ENCODE measurements at regions not wholly inside any gene's neighbourhood (a gene's known extent, or its start where the extent isn't known, plus 50 kb on each side); places are given as distances from the start of the nearest gene placed in this dataset.
"Not testable (repeated sequence)": the region's sequence is repeated elsewhere in the genome, so short reads cannot be mapped to it uniquely, and the experiment has no call there.

DNA sequence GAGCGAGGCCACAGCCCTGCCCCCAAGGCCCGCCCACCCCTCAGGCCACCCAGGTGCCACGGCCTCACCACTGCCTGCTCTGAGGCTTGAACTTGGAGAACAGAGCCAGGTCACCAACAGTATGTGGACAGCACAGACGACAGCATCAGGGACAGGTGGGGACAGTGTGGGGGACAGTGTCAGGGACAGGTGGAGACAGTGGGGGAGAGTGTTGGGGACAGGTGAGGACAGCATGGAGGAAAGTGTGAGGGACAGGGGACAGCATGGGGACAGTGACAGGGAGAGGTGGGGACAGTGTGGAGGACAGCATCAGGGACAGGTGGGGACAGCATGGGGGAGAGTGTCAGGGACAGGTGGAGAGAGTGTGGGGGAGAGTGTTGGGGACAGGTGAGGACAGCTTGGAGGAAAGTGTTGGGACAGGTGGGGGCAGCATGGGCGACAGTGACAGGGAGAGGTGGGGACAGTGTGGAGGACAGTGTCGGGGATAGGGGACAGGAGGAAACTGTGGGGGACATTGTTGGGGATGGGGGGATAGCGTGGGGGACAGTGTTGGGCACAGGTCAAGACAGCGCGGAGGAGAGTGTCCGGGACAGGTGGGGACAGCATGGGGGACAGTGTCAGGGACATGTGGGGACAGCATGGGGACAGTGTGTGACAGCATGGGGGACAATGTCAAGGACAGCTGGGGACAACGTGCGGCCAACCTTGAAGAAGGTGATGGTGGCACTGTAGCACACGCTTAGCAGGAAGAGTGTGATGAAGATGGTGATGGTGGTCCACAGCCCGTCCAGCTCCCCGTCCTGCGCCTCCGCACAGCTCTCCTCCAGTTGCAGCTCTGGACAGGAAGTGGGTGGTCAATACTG lies 114.9 kb downstream of the TMEM121 start:
- Histone ChIP-seq H3K4me1 (ENCODE audit: control insufficient read depth, extremely low read depth, insufficient read depth, low read length) (no peaks in the 10 kb centered on the region), H3K27ac (ENCODE audit: insufficient read depth, low read length) (no peak overlapping the region), H3K9ac (ENCODE audit: insufficient read depth, low read length) (no peak overlapping the region), H3K36me3 (ENCODE audit: control insufficient read depth, insufficient read depth, low read length) (no peaks in the 10 kb centered on the region), H3K79me2 (ENCODE audit: control insufficient read depth, insufficient read depth, low read length) (no peaks in the 10 kb centered on the region), H2AFZ (ENCODE audit: low read length) (no peak overlapping the region), H4K20me1 (ENCODE audit: control insufficient read depth, extremely low read depth, insufficient read depth, low read length) (no peaks in the 10 kb centered on the region), H3K4me3 (replicated peaks in 1 of 4; ENCODE audit: control extremely low read depth in 1 of 4, insufficient read depth in 1 of 4, low read depth in 3 of 4, low read length in 4 of 4) (no peak overlapping the region), H3K9me3 (ENCODE audit: control insufficient read depth, insufficient read depth, low read depth, low read length) (peaks cover 2% of the 10 kb centered on the region), H3K4me2 (ENCODE audit: extremely low read depth, insufficient read depth, low read length) (no peak overlapping the region), H3K27me3 (ENCODE audit: control insufficient read depth, insufficient read depth, low read length) (no peaks in the 10 kb centered on the region)
- DNase-seq (ENCODE audit: low read depth in 2 of 2) = no peak
- TF ChIP-seq, protein P1, sequence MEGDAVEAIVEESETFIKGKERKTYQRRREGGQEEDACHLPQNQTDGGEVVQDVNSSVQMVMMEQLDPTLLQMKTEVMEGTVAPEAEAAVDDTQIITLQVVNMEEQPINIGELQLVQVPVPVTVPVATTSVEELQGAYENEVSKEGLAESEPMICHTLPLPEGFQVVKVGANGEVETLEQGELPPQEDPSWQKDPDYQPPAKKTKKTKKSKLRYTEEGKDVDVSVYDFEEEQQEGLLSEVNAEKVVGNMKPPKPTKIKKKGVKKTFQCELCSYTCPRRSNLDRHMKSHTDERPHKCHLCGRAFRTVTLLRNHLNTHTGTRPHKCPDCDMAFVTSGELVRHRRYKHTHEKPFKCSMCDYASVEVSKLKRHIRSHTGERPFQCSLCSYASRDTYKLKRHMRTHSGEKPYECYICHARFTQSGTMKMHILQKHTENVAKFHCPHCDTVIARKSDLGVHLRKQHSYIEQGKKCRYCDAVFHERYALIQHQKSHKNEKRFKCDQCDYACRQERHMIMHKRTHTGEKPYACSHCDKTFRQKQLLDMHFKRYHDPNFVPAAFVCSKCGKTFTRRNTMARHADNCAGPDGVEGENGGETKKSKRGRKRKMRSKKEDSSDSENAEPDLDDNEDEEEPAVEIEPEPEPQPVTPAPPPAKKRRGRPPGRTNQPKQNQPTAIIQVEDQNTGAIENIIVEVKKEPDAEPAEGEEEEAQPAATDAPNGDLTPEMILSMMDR (conservative IDR thresholded peaks at IDR 0.05 in 1 of 2, IDR thresholded peaks at IDR 0.05 in 1 of 2; ENCODE audit: low read depth in 1 of 2, low read length in 2 of 2) = no peak
- TF ChIP-seq EZH2 (IDR thresholded peaks at IDR 0.05; ENCODE audit: low read length, missing control alignments) = no peak

DNA sequence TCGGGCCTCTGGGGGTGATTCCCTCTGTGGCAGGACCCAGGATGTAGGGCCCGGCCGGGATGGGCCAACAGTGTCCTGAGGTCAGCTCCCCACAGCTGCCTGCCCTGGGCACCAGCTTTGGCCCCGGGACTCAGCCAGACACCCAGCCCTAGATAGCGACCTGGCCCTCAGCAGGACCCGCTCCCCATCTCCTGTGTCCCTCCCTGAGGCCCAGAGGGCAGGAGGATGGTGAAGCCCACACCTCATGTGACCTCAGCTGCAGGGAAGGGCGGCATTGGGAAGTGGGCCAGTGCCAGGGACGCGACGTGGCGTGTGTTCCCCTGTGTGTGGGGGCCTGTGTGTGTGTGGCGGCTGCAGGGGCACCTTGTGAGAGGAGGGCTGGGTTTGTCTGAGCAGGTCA lies 115.6 kb downstream of the TMEM121 start:
- H3K9me3 ChIP-seq (ENCODE audit: control insufficient read depth, insufficient read depth, low read depth, low read length); H4K20me1 ChIP-seq (ENCODE audit: control insufficient read depth, extremely low read depth, insufficient read depth, low read length); H3K27me3 ChIP-seq (ENCODE audit: control insufficient read depth, insufficient read depth, low read length): not testable (repeated sequence)

DNA sequence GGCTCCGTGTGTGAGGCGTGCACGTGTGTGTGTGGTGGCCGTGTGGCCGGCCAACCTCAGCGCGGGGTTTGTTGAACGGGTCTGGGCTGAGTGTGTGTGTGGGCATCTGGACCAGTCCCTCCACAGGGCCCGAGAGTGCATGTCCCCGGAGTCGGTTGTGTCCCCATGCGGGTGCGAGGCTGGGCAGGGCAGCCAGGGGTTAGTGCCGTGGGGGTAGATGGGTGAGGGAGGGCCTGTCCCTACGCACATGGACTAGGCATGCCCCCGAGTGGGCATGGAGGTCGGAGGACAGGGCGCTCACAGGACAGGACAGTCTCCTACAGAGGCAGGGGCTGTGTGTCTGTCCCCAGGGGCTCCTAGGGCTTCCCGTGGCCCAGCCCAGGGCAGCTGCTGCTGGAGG lies 116.1 kb downstream of the TMEM121 start:
- H4K20me1 ChIP-seq (ENCODE audit: control insufficient read depth, extremely low read depth, insufficient read depth, low read length); H3K9ac ChIP-seq (ENCODE audit: insufficient read depth, low read length); H3K79me2 ChIP-seq (ENCODE audit: control insufficient read depth, insufficient read depth, low read length); H3K4me2 ChIP-seq (ENCODE audit: extremely low read depth, insufficient read depth, low read length); H3K4me3 ChIP-seq (replicated peaks in 1 of 4; ENCODE audit: control extremely low read depth in 1 of 4, insufficient read depth in 1 of 4, low read depth in 3 of 4, low read length in 4 of 4); H3K36me3 ChIP-seq (ENCODE audit: control insufficient read depth, insufficient read depth, low read length); DNase-seq (ENCODE audit: low read depth in 2 of 2); H3K27ac ChIP-seq (ENCODE audit: insufficient read depth, low read length); H3K27me3 ChIP-seq (ENCODE audit: control insufficient read depth, insufficient read depth, low read length); H3K9me3 ChIP-seq (ENCODE audit: control insufficient read depth, insufficient read depth, low read depth, low read length); H3K4me1 ChIP-seq (ENCODE audit: control insufficient read depth, extremely low read depth, insufficient read depth, low read length); H2AFZ ChIP-seq (ENCODE audit: low read length): not testable (repeated sequence)

More for the DNA sequence above, 115.6 kb downstream of the TMEM121 start:
- not testable (repeated sequence) for H3K4me3 ChIP-seq (replicated peaks in 1 of 4; ENCODE audit: control extremely low read depth in 1 of 4, insufficient read depth in 1 of 4, low read depth in 3 of 4, low read length in 4 of 4); H3K36me3 ChIP-seq (ENCODE audit: control insufficient read depth, insufficient read depth, low read length); H3K9ac ChIP-seq (ENCODE audit: insufficient read depth, low read length); H3K4me1 ChIP-seq (ENCODE audit: control insufficient read depth, extremely low read depth, insufficient read depth, low read length); DNase-seq (ENCODE audit: low read depth in 2 of 2); H3K4me2 ChIP-seq (ENCODE audit: extremely low read depth, insufficient read depth, low read length); H3K27ac ChIP-seq (ENCODE audit: insufficient read depth, low read length); H3K79me2 ChIP-seq (ENCODE audit: control insufficient read depth, insufficient read depth, low read length); H2AFZ ChIP-seq (ENCODE audit: low read length)

DNA sequence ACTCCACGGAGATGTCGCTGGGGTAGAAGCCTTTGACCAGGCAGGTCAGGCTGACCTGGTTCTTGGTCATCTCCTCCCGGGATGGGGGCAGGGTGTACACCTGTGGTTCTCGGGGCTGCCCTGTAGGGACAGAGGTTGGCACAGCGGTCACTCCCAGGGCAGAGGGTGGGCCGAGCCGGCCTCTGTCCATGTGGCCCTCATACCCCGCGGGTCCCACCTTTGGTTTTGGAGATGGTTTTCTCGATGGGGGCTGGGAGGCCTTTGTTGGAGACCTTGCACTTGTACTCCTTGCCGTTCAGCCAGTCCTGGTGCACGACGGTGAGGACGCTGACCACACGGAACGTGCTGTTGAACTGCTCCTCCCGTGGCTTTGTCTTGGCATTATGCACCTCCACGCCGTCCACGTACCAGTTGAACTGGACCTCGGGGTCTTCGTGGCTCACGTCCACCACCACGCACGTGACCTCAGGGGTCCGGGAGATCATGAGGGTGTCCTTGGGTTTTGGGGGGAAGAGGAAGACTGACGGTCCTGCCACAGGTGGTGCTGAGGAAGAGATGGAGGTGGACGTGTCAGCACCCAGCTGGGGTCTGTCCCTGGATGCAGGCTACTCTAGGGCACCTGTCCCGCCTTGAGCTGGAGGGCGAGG lies 117.1 kb downstream of the TMEM121 start:
- DNase-seq (ENCODE audit: low read depth in 2 of 2); H3K27me3 ChIP-seq (ENCODE audit: control insufficient read depth, insufficient read depth, low read length); H3K9me3 ChIP-seq (ENCODE audit: control insufficient read depth, insufficient read depth, low read depth, low read length); H3K4me1 ChIP-seq (ENCODE audit: control insufficient read depth, extremely low read depth, insufficient read depth, low read length); H3K9ac ChIP-seq (ENCODE audit: insufficient read depth, low read length); H4K20me1 ChIP-seq (ENCODE audit: control insufficient read depth, extremely low read depth, insufficient read depth, low read length); H3K27ac ChIP-seq (ENCODE audit: insufficient read depth, low read length); H2AFZ ChIP-seq (ENCODE audit: low read length); H3K4me2 ChIP-seq (ENCODE audit: extremely low read depth, insufficient read depth, low read length); H3K79me2 ChIP-seq (ENCODE audit: control insufficient read depth, insufficient read depth, low read length); H3K36me3 ChIP-seq (ENCODE audit: control insufficient read depth, insufficient read depth, low read length); H3K4me3 ChIP-seq (replicated peaks in 1 of 4; ENCODE audit: control extremely low read depth in 1 of 4, insufficient read depth in 1 of 4, low read depth in 3 of 4, low read length in 4 of 4): not testable (repeated sequence)

DNA sequence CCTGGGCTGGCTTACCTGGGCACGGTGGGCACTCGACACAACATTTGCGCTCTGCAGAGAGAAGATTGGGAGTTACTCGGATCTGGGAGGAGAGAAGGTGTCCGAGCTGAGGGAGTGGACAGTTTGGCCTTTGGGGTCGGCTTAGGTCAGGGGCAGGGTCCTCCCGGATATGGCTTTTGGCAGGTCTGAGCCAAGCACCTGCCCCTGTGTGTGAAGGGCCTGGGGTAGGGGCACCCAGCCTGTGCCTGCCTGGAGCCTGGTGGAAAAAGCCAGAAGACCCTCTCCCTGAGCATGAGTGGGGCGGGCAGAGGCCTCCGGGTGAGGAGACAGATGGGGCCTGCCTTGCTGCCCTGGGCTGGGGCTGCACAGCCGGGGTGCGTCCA lies 117.7 kb downstream of the TMEM121 start:
- DNase-seq (ENCODE audit: low read depth in 2 of 2); H4K20me1 ChIP-seq (ENCODE audit: control insufficient read depth, extremely low read depth, insufficient read depth, low read length); H3K79me2 ChIP-seq (ENCODE audit: control insufficient read depth, insufficient read depth, low read length); H3K4me2 ChIP-seq (ENCODE audit: extremely low read depth, insufficient read depth, low read length); H3K9me3 ChIP-seq (ENCODE audit: control insufficient read depth, insufficient read depth, low read depth, low read length); H3K36me3 ChIP-seq (ENCODE audit: control insufficient read depth, insufficient read depth, low read length); H3K9ac ChIP-seq (ENCODE audit: insufficient read depth, low read length); H2AFZ ChIP-seq (ENCODE audit: low read length); H3K4me1 ChIP-seq (ENCODE audit: control insufficient read depth, extremely low read depth, insufficient read depth, low read length); H3K27ac ChIP-seq (ENCODE audit: insufficient read depth, low read length); H3K4me3 ChIP-seq (replicated peaks in 1 of 4; ENCODE audit: control extremely low read depth in 1 of 4, insufficient read depth in 1 of 4, low read depth in 3 of 4, low read length in 4 of 4); H3K27me3 ChIP-seq (ENCODE audit: control insufficient read depth, insufficient read depth, low read length): not testable (repeated sequence)

DNA sequence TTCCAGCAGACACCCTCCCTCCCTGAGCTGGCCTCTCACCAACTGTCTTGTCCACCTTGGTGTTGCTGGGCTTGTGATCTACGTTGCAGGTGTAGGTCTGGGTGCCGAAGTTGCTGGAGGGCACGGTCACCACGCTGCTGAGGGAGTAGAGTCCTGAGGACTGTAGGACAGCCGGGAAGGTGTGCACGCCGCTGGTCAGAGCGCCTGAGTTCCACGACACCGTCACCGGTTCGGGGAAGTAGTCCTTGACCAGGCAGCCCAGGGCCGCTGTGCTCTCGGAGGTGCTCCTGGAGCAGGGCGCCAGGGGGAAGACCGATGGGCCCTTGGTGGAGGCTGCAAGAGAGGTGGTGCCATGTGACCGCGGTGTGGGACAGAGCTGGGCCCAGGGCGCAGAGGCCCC lies 118.1 kb downstream of the TMEM121 start:
- H3K79me2 ChIP-seq (ENCODE audit: control insufficient read depth, insufficient read depth, low read length); H3K27me3 ChIP-seq (ENCODE audit: control insufficient read depth, insufficient read depth, low read length); H2AFZ ChIP-seq (ENCODE audit: low read length); H3K4me1 ChIP-seq (ENCODE audit: control insufficient read depth, extremely low read depth, insufficient read depth, low read length); H4K20me1 ChIP-seq (ENCODE audit: control insufficient read depth, extremely low read depth, insufficient read depth, low read length); H3K9ac ChIP-seq (ENCODE audit: insufficient read depth, low read length); H3K4me3 ChIP-seq (replicated peaks in 1 of 4; ENCODE audit: control extremely low read depth in 1 of 4, insufficient read depth in 1 of 4, low read depth in 3 of 4, low read length in 4 of 4); DNase-seq (ENCODE audit: low read depth in 2 of 2); H3K27ac ChIP-seq (ENCODE audit: insufficient read depth, low read length); H3K4me2 ChIP-seq (ENCODE audit: extremely low read depth, insufficient read depth, low read length); H3K36me3 ChIP-seq (ENCODE audit: control insufficient read depth, insufficient read depth, low read length); H3K9me3 ChIP-seq (ENCODE audit: control insufficient read depth, insufficient read depth, low read depth, low read length): not testable (repeated sequence)
